Neural cell (in vitro differentiated cells): ENCODE measurements at regions not wholly inside any gene's neighbourhood (a gene's known extent, or its start where the extent isn't known, plus 50 kb on each side); places are given as distances from the start of the nearest gene placed in this dataset.

ENCODE experiments used
- H2AFZ ChIP-seq: fragments of 200-600, 300-800 bp; sonication (generic), shearing (Covaris generic); 2 replicates; pipeline ENCODE4 v1.6.0; 2014; ENCODE audit warnings: low read depth, mild to moderate bottlenecking, antibody characterized with exemption, low read length, moderate library complexity
- H3F3A ChIP-seq: fragments of 200-600 bp; shearing (Covaris generic); 2 replicates; pipeline ENCODE4 v1.6.1; 2016; ENCODE audit warnings: mild to moderate bottlenecking, moderate library complexity, mixed read lengths, antibody characterized with exemption, low read length; ENCODE audit not compliant: insufficient read depth, poor library complexity, severe bottlenecking
- H3K27ac ChIP-seq: fragments of 200-600, 300-800 bp; sonication (generic), shearing (Covaris generic); 2 replicates; pipeline ENCODE4 v1.5.1; 2014; ENCODE audit warnings: mild to moderate bottlenecking, low read length, moderate library complexity
- H3K27me3 ChIP-seq: fragments of 300-800, 200-600 bp; sonication (generic), shearing (Covaris generic); 2 replicates; pipeline ENCODE4 v1.6.0; 2014; ENCODE audit warnings: mild to moderate bottlenecking, low read depth, low read length, moderate library complexity; ENCODE audit not compliant: insufficient read depth
- H3K36me3 ChIP-seq: fragments of 300-800, 200-600 bp; sonication (generic), shearing (Covaris generic); 2 replicates; pipeline ENCODE4 v1.5.1; 2014; ENCODE audit warnings: mild to moderate bottlenecking, antibody characterized with exemption, low read length, moderate library complexity; ENCODE audit not compliant: insufficient read depth
- H3K4me2 ChIP-seq: fragments of 300-800, 200-600 bp; sonication (generic), shearing (Covaris generic); 2 replicates; pipeline ENCODE4 v1.6.0; 2014; ENCODE audit warnings: mild to moderate bottlenecking, low read length
- H3K4me3 ChIP-seq: fragments of 300-800, 200-600 bp; sonication (generic), shearing (Covaris generic); 2 replicates; pipeline ENCODE4 v1.5.1; 2014; ENCODE audit warnings: mild to moderate bottlenecking, low read length, moderate library complexity
- H3K79me2 ChIP-seq: fragments of 200-600 bp; shearing (Covaris generic); replicated peaks from 2 replicates; pipeline ENCODE4 v1.6.0; 2014; ENCODE audit warnings: mild to moderate bottlenecking, low read length, moderate library complexity; ENCODE audit not compliant: insufficient read depth
- H3K9ac ChIP-seq: fragments of 300-800, 200-600 bp; sonication (generic), shearing (Covaris generic); 2 replicates; pipeline ENCODE4 v1.6.1; 2016; ENCODE audit warnings: mild to moderate bottlenecking, low read length, mixed read lengths
- H3K9me2 ChIP-seq: fragments of 200-600 bp; shearing (Covaris generic); 2 replicates; pipeline ENCODE4 v1.6.1; 2016; ENCODE audit warnings: mild to moderate bottlenecking, low read length, mixed read lengths; ENCODE audit not compliant: insufficient read depth
- H3K9me3 ChIP-seq: fragments of 200-600, 300-800 bp; sonication (generic), shearing (Covaris generic); 2 replicates; pipeline ENCODE4 v1.6.1; 2016; ENCODE audit warnings: mild to moderate bottlenecking, mixed run types, low read length, moderate library complexity, mixed read lengths
- H4K20me1 ChIP-seq: fragments of 200-600 bp; shearing (Covaris generic); 2 replicates; pipeline ENCODE4 v1.6.1; 2016; ENCODE audit warnings: mild to moderate bottlenecking, mixed run types; ENCODE audit not compliant: insufficient read depth
- EP300 ChIP-seq: fragments of 450-650 bp; conservative IDR thresholded peaks from 2 replicates; pipeline ENCODE4 v1.6.1; 2014; ENCODE audit warnings: antibody characterized with exemption, mild to moderate bottlenecking, moderate library complexity; ENCODE audit not compliant: poor library complexity, severe bottlenecking
- EZH2 ChIP-seq: fragments of 200-600, 300-800 bp; shearing (Covaris generic), sonication (generic); IDR thresholded peaks from 2 replicates; pipeline ENCODE4 v1.6.1; 2014; ENCODE audit warnings: antibody characterized with exemption, low read length, borderline replicate concordance, mild to moderate bottlenecking; ENCODE audit not compliant: insufficient read depth, poor library complexity, severe bottlenecking
- MXI1 ChIP-seq: fragments of 450-650 bp; conservative IDR thresholded peaks from 2 replicates; pipeline ENCODE4 v1.6.1; 2014; ENCODE audit warnings: antibody characterized with exemption, mild to moderate bottlenecking; ENCODE audit not compliant: poor library complexity, severe bottlenecking
- POLR2AphosphoS5 ChIP-seq: IDR thresholded peaks from 2 replicates; pipeline ENCODE4 v1.6.1; 2012
- RAD21 ChIP-seq: fragments of 450-650 bp; conservative IDR thresholded peaks from 2 replicates; pipeline ENCODE4 v1.6.1; 2014; ENCODE audit warnings: antibody characterized with exemption, mild to moderate bottlenecking, moderate library complexity
- SMC3 ChIP-seq: fragments of 450-650 bp; conservative IDR thresholded peaks from 2 replicates; pipeline ENCODE4 v1.6.1; 2014; ENCODE audit warnings: antibody characterized with exemption, mild to moderate bottlenecking, moderate library complexity; ENCODE audit not compliant: poor library complexity
- TAF1 ChIP-seq: IDR thresholded peaks from 2 replicates; pipeline ENCODE4 v1.6.1; 2012; ENCODE audit warnings: low read depth
- TF ChIP-seq, protein P1 (sequence below): fragments of 450-650 bp; IDR thresholded peaks from 2 replicates; pipeline ENCODE4 v1.5.1; 2014; ENCODE audit warnings: antibody characterized with exemption, mild to moderate bottlenecking, moderate library complexity; ENCODE audit not compliant: poor library complexity, severe bottlenecking
- TF ChIP-seq, protein P2 (sequence below): IDR thresholded peaks from 2 replicates; pipeline ENCODE4 v1.6.1; 2012; ENCODE audit warnings: borderline replicate concordance

DNA sequence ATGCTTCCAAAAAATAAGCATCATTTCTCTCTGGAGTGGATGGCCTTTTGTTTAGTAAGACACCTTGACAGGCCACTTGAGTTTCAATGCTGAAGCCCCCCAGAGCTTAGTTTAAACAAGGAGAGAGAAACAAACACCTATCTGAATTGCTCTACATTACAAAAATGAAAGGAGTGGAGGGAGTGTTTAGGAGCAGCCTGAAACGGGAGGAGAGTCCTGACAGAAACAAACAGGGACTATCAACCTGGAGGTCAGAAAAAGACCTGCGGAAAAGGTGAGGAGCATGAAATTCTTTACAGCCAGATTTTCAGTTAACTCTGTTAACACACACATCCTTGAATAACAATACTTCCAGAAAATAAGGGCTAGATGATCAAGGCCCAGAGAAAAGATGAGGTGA lies 126.2 kb downstream of the NR4A2 start:
- Histone ChIP-seq H2AFZ (no peak overlapping the region), H3K4me3 (no peak overlapping the region), H3K9me3 (no peaks in the 10 kb centered on the region), H3K27me3 (no peaks in the 10 kb centered on the region), H3K79me2 (no peaks in the 10 kb centered on the region), H3K36me3 (no peaks in the 10 kb centered on the region), H4K20me1 (no peaks in the 10 kb centered on the region), H3K27ac (no peak overlapping the region), H3K4me2 (no peak overlapping the region), H3K9ac (no peak overlapping the region), H3F3A (no peaks in the 10 kb centered on the region), H3K9me2 (no peaks in the 10 kb centered on the region)
- no peak for TF ChIP-seq EZH2
- TF ChIP-seq RAD21: no peak
- TF ChIP-seq TAF1: no peak
- no peak for TF ChIP-seq MXI1
- no peak for TF ChIP-seq POLR2AphosphoS5
- TF ChIP-seq SMC3: no peak
- no peak for TF ChIP-seq EP300
- TF ChIP-seq, protein P1, sequence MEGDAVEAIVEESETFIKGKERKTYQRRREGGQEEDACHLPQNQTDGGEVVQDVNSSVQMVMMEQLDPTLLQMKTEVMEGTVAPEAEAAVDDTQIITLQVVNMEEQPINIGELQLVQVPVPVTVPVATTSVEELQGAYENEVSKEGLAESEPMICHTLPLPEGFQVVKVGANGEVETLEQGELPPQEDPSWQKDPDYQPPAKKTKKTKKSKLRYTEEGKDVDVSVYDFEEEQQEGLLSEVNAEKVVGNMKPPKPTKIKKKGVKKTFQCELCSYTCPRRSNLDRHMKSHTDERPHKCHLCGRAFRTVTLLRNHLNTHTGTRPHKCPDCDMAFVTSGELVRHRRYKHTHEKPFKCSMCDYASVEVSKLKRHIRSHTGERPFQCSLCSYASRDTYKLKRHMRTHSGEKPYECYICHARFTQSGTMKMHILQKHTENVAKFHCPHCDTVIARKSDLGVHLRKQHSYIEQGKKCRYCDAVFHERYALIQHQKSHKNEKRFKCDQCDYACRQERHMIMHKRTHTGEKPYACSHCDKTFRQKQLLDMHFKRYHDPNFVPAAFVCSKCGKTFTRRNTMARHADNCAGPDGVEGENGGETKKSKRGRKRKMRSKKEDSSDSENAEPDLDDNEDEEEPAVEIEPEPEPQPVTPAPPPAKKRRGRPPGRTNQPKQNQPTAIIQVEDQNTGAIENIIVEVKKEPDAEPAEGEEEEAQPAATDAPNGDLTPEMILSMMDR: no peak
- TF ChIP-seq, protein P2, sequence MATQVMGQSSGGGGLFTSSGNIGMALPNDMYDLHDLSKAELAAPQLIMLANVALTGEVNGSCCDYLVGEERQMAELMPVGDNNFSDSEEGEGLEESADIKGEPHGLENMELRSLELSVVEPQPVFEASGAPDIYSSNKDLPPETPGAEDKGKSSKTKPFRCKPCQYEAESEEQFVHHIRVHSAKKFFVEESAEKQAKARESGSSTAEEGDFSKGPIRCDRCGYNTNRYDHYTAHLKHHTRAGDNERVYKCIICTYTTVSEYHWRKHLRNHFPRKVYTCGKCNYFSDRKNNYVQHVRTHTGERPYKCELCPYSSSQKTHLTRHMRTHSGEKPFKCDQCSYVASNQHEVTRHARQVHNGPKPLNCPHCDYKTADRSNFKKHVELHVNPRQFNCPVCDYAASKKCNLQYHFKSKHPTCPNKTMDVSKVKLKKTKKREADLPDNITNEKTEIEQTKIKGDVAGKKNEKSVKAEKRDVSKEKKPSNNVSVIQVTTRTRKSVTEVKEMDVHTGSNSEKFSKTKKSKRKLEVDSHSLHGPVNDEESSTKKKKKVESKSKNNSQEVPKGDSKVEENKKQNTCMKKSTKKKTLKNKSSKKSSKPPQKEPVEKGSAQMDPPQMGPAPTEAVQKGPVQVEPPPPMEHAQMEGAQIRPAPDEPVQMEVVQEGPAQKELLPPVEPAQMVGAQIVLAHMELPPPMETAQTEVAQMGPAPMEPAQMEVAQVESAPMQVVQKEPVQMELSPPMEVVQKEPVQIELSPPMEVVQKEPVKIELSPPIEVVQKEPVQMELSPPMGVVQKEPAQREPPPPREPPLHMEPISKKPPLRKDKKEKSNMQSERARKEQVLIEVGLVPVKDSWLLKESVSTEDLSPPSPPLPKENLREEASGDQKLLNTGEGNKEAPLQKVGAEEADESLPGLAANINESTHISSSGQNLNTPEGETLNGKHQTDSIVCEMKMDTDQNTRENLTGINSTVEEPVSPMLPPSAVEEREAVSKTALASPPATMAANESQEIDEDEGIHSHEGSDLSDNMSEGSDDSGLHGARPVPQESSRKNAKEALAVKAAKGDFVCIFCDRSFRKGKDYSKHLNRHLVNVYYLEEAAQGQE: no peak

DNA sequence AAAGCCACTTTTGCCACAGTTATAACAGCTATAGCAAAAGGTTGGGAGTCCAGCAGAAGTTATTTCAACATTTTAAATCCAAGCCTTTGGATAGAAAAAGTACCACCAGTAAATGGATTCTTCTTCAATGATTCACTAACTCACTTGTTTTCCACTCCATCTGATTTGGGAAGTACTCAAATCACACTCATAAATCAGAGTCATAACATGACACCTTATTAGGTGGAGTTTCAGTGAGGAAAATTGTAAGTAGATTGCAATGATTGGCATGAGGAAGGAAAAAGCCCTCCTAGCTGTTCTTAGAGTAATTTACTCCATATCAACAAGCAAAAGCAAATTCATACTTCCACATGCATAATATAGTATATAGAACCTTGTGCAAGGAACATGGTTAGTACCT lies 132.9 kb downstream of the NR4A2 start:
- Histone ChIP-seq H2AFZ (no peak overlapping the region), H3K9me3 (no peaks in the 10 kb centered on the region), H3K27ac (no peak overlapping the region), H3K27me3 (no peaks in the 10 kb centered on the region), H3K36me3 (no peaks in the 10 kb centered on the region), H3K4me2 (no peak overlapping the region), H3K4me3 (no peak overlapping the region), H3F3A (no peaks in the 10 kb centered on the region), H3K9me2 (no peaks in the 10 kb centered on the region), H3K79me2 (no peaks in the 10 kb centered on the region), H3K9ac (no peak overlapping the region), H4K20me1 (no peaks in the 10 kb centered on the region)
- TF ChIP-seq TAF1: no peak
- TF ChIP-seq, protein P1: no peak
